Stimulated activated CD4-positive, alpha-beta T cell treated with anti-CD3 and anti-CD28 coated beads, Interleukin-15, amount 100 ng/mL, for 48 hours (primary cell): ENCODE measurements at regions not wholly inside any gene's neighbourhood (a gene's known extent, or its start where the extent isn't known, plus 50 kb on each side); places are given as distances from the start of the nearest gene placed in this dataset.

ENCODE experiments used
- DNase-seq, 2 donors: peaks; one replicate each; pipeline ENCODE4 v3.0.0-alpha.2; 2020; ENCODE audit warnings: low read depth in 2 of 2

- no peak for DNase-seq
Observed at GRCh38 chr5:155193483-155194107, 180.0 kb downstream of the KIF4B start.

GRCh38 chr5:155200608-155201007 lies 187.1 kb downstream of the KIF4B start:
- DNase-seq = no peak

GRCh38 chr5:155211764-155212163 lies 198.2 kb downstream of the KIF4B start:
- no peak for DNase-seq

GRCh38 chr5:155222393-155222792 lies 208.8 kb downstream of the KIF4B start:
- DNase-seq = no peak

- no peak for DNase-seq
Observed at GRCh38 chr5:155229135-155229534, 215.6 kb downstream of the KIF4B start.

- DNase-seq = no peak
Observed at GRCh38 chr5:155239803-155240202, 226.2 kb downstream of the KIF4B start.

GRCh38 chr5:155250596-155250995 lies 237.0 kb downstream of the KIF4B start:
- DNase-seq = no peak

- DNase-seq = no peak
Observed at GRCh38 chr5:155252025-155252424, 238.5 kb downstream of the KIF4B start.

GRCh38 chr5:155252717-155253116 lies 239.2 kb downstream of the KIF4B start:
- no peak for DNase-seq

- no peak for DNase-seq
Observed at GRCh38 chr5:155254399-155254798, 240.8 kb downstream of the KIF4B start.

- DNase-seq = no peak
Observed at GRCh38 chr5:155258161-155258560, 244.6 kb downstream of the KIF4B start.

GRCh38 chr5:155259648-155260047 lies 246.1 kb downstream of the KIF4B start:
- no peak for DNase-seq

GRCh38 chr5:155260798-155261197 lies 247.2 kb downstream of the KIF4B start:
- DNase-seq = no peak

- no peak for DNase-seq
Observed at GRCh38 chr5:155263381-155263780, 249.8 kb downstream of the KIF4B start.

GRCh38 chr5:155264809-155265208 lies 251.3 kb downstream of the KIF4B start:
- DNase-seq = no peak

- DNase-seq = no peak
Observed at GRCh38 chr5:155268770-155269425, 255.3 kb downstream of the KIF4B start.

- no peak for DNase-seq
Observed at GRCh38 chr5:155270725-155271124, 257.2 kb downstream of the KIF4B start.

GRCh38 chr5:155274484-155274883 lies 260.9 kb downstream of the KIF4B start:
- DNase-seq = no peak

- DNase-seq = no peak
Observed at GRCh38 chr5:155275222-155275621, 261.7 kb downstream of the KIF4B start.

GRCh38 chr5:155276231-155276630 lies 262.7 kb downstream of the KIF4B start:
- no peak for DNase-seq

- DNase-seq = no peak
Observed at GRCh38 chr5:155278532-155278931, 265.0 kb downstream of the KIF4B start.

- no peak for DNase-seq
Observed at GRCh38 chr5:155282503-155283107, 269.1 kb downstream of the KIF4B start.

- DNase-seq = no peak
Observed at GRCh38 chr5:155285706-155286105, 272.2 kb downstream of the KIF4B start.
